H4 (cell line): ENCODE measurements at regions not wholly inside any gene's neighbourhood (a gene's known extent, or its start where the extent isn't known, plus 50 kb on each side); places are given as distances from the start of the nearest gene placed in this dataset.
A peak's percentile ranks its signal among the peaks of the same experiment; 100 is the strongest.
"Not testable (repeated sequence)": the region's sequence is repeated elsewhere in the genome, so short reads cannot be mapped to it uniquely, and the experiment has no call there.

ENCODE experiments used
- DNase-seq: peaks from one replicate; pipeline ENCODE4 v3.0.0-alpha.2; 2015; ENCODE audit warnings: low spot score

GRCh38 chr16:52976539-52977167 lies 76.0 kb downstream of the CHD9NB start:
- DNase-seq = peak; percentile 13

- DNase-seq = no peak
Measured at GRCh38 chr16:52967744-52968143, 85.0 kb downstream of the CHD9NB start.

GRCh38 chr16:52964290-52964689 lies 88.4 kb downstream of the CHD9NB start:
- no peak for DNase-seq

- no peak for DNase-seq
Measured at GRCh38 chr16:52963855-52964242, 88.8 kb downstream of the CHD9NB start.

- DNase-seq = no peak
Measured at GRCh38 chr16:52963212-52963854, 89.4 kb downstream of the CHD9NB start.

- DNase-seq = no peak
Measured at GRCh38 chr16:52958951-52959350, 93.7 kb downstream of the CHD9NB start.

- DNase-seq = no peak
Measured at GRCh38 chr16:52957199-52957598, 95.5 kb downstream of the CHD9NB start.

- no peak for DNase-seq
Measured at GRCh38 chr16:52956044-52956443, 96.7 kb downstream of the CHD9NB start.

GRCh38 chr16:52953215-52953614 lies 99.5 kb downstream of the CHD9NB start:
- DNase-seq = no peak

GRCh38 chr16:52948946-52949345 lies 103.8 kb downstream of the CHD9NB start:
- peak; percentile 13 for DNase-seq

- DNase-seq = no peak
Measured at GRCh38 chr16:52932321-52932720, 120.4 kb downstream of the CHD9NB start.

GRCh38 chr16:52929478-52930400 lies 123.0 kb downstream of the CHD9NB start:
- no peak for DNase-seq

GRCh38 chr16:52928955-52929354 lies 123.7 kb downstream of the CHD9NB start:
- no peak for DNase-seq

GRCh38 chr16:52925143-52925542 lies 127.6 kb downstream of the CHD9NB start:
- no peak for DNase-seq

- no peak for DNase-seq
Measured at GRCh38 chr16:52924162-52924561, 128.5 kb downstream of the CHD9NB start.

GRCh38 chr16:52921104-52921503 lies 131.6 kb downstream of the CHD9NB start:
- no peak for DNase-seq

- no peak for DNase-seq
Measured at GRCh38 chr16:52920331-52920730, 132.4 kb downstream of the CHD9NB start.

GRCh38 chr16:52914428-52914827 lies 138.3 kb downstream of the CHD9NB start:
- DNase-seq = no peak

GRCh38 chr16:52912565-52913173 lies 140.0 kb downstream of the CHD9NB start:
- peak; percentile 52 for DNase-seq

- DNase-seq = not testable (repeated sequence)
Measured at GRCh38 chr16:52908057-52908456, 144.6 kb downstream of the CHD9NB start.

GRCh38 chr16:52906281-52906680 lies 146.4 kb downstream of the CHD9NB start:
- DNase-seq = no peak

- no peak for DNase-seq
Measured at GRCh38 chr16:52896478-52897164, 156.1 kb downstream of the CHD9NB start.
